Breast epithelium (tissue), 3 donors: ENCODE measurements at regions not wholly inside any gene's neighbourhood (a gene's known extent, or its start where the extent isn't known, plus 50 kb on each side); places are given as distances from the start of the nearest gene placed in this dataset.

Experiments used
- CTCF ChIP-seq, 3 donors: fragments of 450-650 bp; IDR thresholded peaks; one replicate each; pipeline ENCODE4 v1.5.1; 2016 to 2017; ENCODE audit warnings: antibody characterized with exemption in 3 of 3, mild to moderate bottlenecking in 3 of 3, moderate library complexity in 3 of 3
- POLR2A ChIP-seq: fragments of 450-650 bp; IDR thresholded peaks from one replicate; pipeline ENCODE4 v1.6.1; 2016; ENCODE audit warnings: antibody characterized with exemption, mild to moderate bottlenecking, moderate library complexity

DNA sequence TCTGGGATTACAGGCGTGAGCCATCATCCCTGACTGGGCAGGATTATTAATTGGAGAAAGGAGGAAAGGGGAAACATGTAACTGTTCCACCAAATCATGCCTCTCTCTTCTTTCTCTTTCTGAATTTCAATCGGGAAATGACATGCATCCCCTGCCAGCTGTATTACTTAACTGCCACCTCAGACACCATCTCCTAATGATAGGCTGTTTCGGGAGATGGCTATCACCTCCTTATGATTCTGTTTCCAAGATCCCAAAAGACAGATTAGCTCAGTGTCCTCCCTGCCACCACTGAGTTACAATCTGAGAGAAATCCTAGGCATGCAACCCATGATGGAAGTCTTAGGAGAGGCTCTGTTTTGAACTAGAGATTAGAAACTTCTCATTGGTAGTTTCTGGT, 67.5 kb downstream of the MIS18A start:
- TF ChIP-seq CTCF (IDR thresholded peaks at IDR 0.05) (no peak), POLR2A (no peak)
